ENCODE measurements at regions not wholly inside any gene's neighbourhood (a gene's known extent, or its start where the extent isn't known, plus 50 kb on each side); places are given as distances from the start of the nearest gene placed in this dataset.
A peak's percentile ranks its signal among the peaks of the same experiment; 100 is the strongest.

- H3K4me2 ChIP-seq (ENCODE audit: low read depth, low read length) = 0 out of 2 replicates have a peak overlapping the region, but pooled peaks have one; percentile 49
- BruUV-seq (replicated peaks) = no TSS peak
- DNase-seq (ENCODE audit: low spot score) (no peak), ATAC-seq (peak; percentile 49), FAIRE-seq (peak; percentile 23)
- H4K20me1 ChIP-seq (ENCODE audit: insufficient read depth, low read length) = no peaks in the 10 kb centered on the region
- H3K79me2 ChIP-seq (ENCODE audit: insufficient read depth, low read length) = no peaks in the 10 kb centered on the region
- in situ Hi-C loops (cut with HindIII; ENCODE audit: extremely low pct_ligation_motif_present, low pct_unique_long_range_greater_than_20kb) (loop anchor here (10.0 kb wide), 1 partner anchor 98 kb away; no protein-coding TSS in a partner anchor), intact Hi-C loops (cut with micrococcal nuclease; ENCODE audit: unreplicated experiment) (no loop called here)
- peaks cover 0 to 2% of the 10 kb centered on the region in 2 experiments; a peak in 1 of 5 replicates for H3K27me3 ChIP-seq (ENCODE audit: control insufficient read depth in 1 of 2, insufficient read depth in 2 of 2, low read length in 2 of 2)
- ChIA-PET POLR2A (interaction anchor here (1.0 kb wide), 1 partner anchor 63 kb away, joined by 3 read pairs; no protein-coding TSS in a partner anchor), CTCF (ENCODE audit: low intra/inter-chr PET ratio, low total read pairs) (no interaction called here)
- no peak overlapping the region for H3K27ac ChIP-seq (ENCODE audit: extremely low read length, insufficient read depth, low read length)
- no peaks in the 10 kb centered on the region for H3K9me3 ChIP-seq (ENCODE audit: low read length)
- H2AFZ ChIP-seq (ENCODE audit: low read length) = no peak overlapping the region
- peaks cover 34% of the 10 kb centered on the region for H3K4me1 ChIP-seq (ENCODE audit: insufficient read depth, low read length)
- peak overlapping the region in 1 of 3 experiments; percentile 31; a peak in 1 of 6 replicates for H3K4me3 ChIP-seq (replicated peaks in 1 of 3; ENCODE audit: insufficient read depth in 1 of 3, low read depth in 2 of 3, low read length in 3 of 3)
- WGBS (ENCODE audit: low lambda C conversion rate) = 65% methylated on average over 21 of the region's 23 CpGs
- H3K9ac ChIP-seq (ENCODE audit: insufficient read depth, low read depth, low read length) = no peak overlapping the region
- H3K36me3 ChIP-seq (replicated peaks in 1 of 2; ENCODE audit: control insufficient read depth in 1 of 2, insufficient read depth in 2 of 2, low read length in 2 of 2) = no peaks in the 10 kb centered on the region
- TF ChIP-seq HNRNPL (IDR thresholded peaks at IDR 0.05; ENCODE audit: low read depth, low read length) (0 out of 2 replicates have a peak, but pooled peaks have one; percentile 32), ZFY (CRISPR knock-in tag; IDR thresholded peaks at IDR 0.05) (peak; percentile 28; the same call in 1 of the 2 replicates), HDAC1 (CRISPR knock-in tag; IDR thresholded peaks at IDR 0.05) (0 out of 2 replicates have a peak, but pooled peaks have one; percentile 9), ZMYM3 (CRISPR knock-in tag; IDR thresholded peaks at IDR 0.05) (0 out of 2 replicates have a peak, but pooled peaks have one; percentile 45), MED1 (CRISPR knock-in tag; IDR thresholded peaks at IDR 0.05) (no peak), BHLHE40 (IDR thresholded peaks at IDR 0.05; ENCODE audit: low read length) (no peak), NFE2L1 (CRISPR knock-in tag; IDR thresholded peaks at IDR 0.05; ENCODE audit: borderline replicate concordance) (no peak), FOXA3 (CRISPR knock-in tag; IDR thresholded peaks at IDR 0.05) (no peak), EHMT2 (IDR thresholded peaks at IDR 0.05; ENCODE audit: borderline replicate concordance, low read depth, low read length) (no peak), ZNF350 (CRISPR knock-in tag; IDR thresholded peaks at IDR 0.05; ENCODE audit: borderline replicate concordance, low read depth) (no peak), ZBTB49 (CRISPR knock-in tag; IDR thresholded peaks at IDR 0.05; ENCODE audit: borderline replicate concordance) (no peak), ZBTB39 (CRISPR knock-in tag; IDR thresholded peaks at IDR 0.05) (no peak), ZNF484 (CRISPR knock-in tag; IDR thresholded peaks at IDR 0.05; ENCODE audit: borderline replicate concordance, low read depth) (no peak), KMT2A (CRISPR knock-in tag; IDR thresholded peaks at IDR 0.05) (0 out of 2 replicates have a peak, but pooled peaks have one; percentile 29), ZNF383 (CRISPR knock-in tag; IDR thresholded peaks at IDR 0.05; ENCODE audit: borderline replicate concordance) (no peak), MYC (CRISPR knock-in tag; IDR thresholded peaks at IDR 0.05; ENCODE audit: borderline replicate concordance) (no peak), NFE2L2 (IDR thresholded peaks at IDR 0.05; ENCODE audit: low read length) (no peak), ZNF589 (CRISPR knock-in tag; conservative IDR thresholded peaks at IDR 0.05) (no peak), ZNF773 (CRISPR knock-in tag; IDR thresholded peaks at IDR 0.05; ENCODE audit: borderline replicate concordance) (no peak), PHB2 (IDR thresholded peaks at IDR 0.05; ENCODE audit: partially characterized antibody) (no peak), ZNF138 (CRISPR knock-in tag; IDR thresholded peaks at IDR 0.05; ENCODE audit: low read depth) (no peak), ZNF333 (CRISPR knock-in tag; IDR thresholded peaks at IDR 0.05; ENCODE audit: borderline replicate concordance) (no peak)
These were observed 110.0 kb upstream of the CIBAR2 start for GRCh38 chr16:85222155-85222863.
